ENCODE measurements at regions not wholly inside any gene's neighbourhood (a gene's known extent, or its start where the extent isn't known, plus 50 kb on each side); places are given as distances from the start of the nearest gene placed in this dataset.
A peak's percentile ranks its signal among the peaks of the same experiment; 100 is the strongest.

GRCh38 chr13:50125554-50126262 lies 110.5 kb downstream of the KCNRG start:
- Histone ChIP-seq H3K18ac (ENCODE audit: low read length) (peak overlapping the region; percentile 29), H2BK120ac (ENCODE audit: low read depth, low read length) (no peak overlapping the region), H3K23ac (ENCODE audit: low read length) (no peak overlapping the region), H3K79me1 (ENCODE audit: low read length) (no peaks in the 10 kb centered on the region), H3K27me3 (ENCODE audit: insufficient read depth, low read length, poor library complexity) (peaks cover 60% of the 10 kb centered on the region), H3K56ac (ENCODE audit: low read length) (peak overlapping the region; percentile 76), H2AK5ac (ENCODE audit: low read length) (no peak overlapping the region), H2BK15ac (replicated peaks; ENCODE audit: low read depth) (no peak overlapping the region), H4K5ac (ENCODE audit: low read length) (no peak overlapping the region), H3K4me2 (ENCODE audit: low read length) (peak overlapping the region; percentile 85), H3K79me2 (ENCODE audit: control insufficient read depth, insufficient read depth, low read length) (no peaks in the 10 kb centered on the region), H3K4me1 (ENCODE audit: control insufficient read depth, low read depth, low read length) (peaks cover 12% of the 10 kb centered on the region), H2BK5ac (ENCODE audit: low read length) (no peak overlapping the region), H3K4me3 (ENCODE audit: low read length) (peak overlapping the region; percentile 34), H4K8ac (ENCODE audit: low read depth, low read length) (no peak overlapping the region), H3K4ac (ENCODE audit: low read depth, low read length) (no peak overlapping the region), H3K27ac (ENCODE audit: low read depth, low read length) (no peak overlapping the region), H3K36me3 (ENCODE audit: control insufficient read depth, insufficient read depth, low read length) (no peaks in the 10 kb centered on the region), H3K9ac (ENCODE audit: low read length) (peak overlapping the region; percentile 41)
- no CpG with 5 or more reads among the region's 87 CpGs for WGBS (ENCODE audit: extremely low coverage, insufficient coverage, low lambda C conversion rate)
- peak; percentile 60 for DNase-seq

- peaks cover 66% of the 10 kb centered on the region for H3K27me3 ChIP-seq (ENCODE audit: insufficient read depth, low read length, poor library complexity)
- H2AK5ac ChIP-seq (ENCODE audit: low read length): no peak overlapping the region
- DNase-seq: peak; percentile 66
Measured at GRCh38 chr13:50126263-50126992, 111.2 kb downstream of the KCNRG start.

DNA sequence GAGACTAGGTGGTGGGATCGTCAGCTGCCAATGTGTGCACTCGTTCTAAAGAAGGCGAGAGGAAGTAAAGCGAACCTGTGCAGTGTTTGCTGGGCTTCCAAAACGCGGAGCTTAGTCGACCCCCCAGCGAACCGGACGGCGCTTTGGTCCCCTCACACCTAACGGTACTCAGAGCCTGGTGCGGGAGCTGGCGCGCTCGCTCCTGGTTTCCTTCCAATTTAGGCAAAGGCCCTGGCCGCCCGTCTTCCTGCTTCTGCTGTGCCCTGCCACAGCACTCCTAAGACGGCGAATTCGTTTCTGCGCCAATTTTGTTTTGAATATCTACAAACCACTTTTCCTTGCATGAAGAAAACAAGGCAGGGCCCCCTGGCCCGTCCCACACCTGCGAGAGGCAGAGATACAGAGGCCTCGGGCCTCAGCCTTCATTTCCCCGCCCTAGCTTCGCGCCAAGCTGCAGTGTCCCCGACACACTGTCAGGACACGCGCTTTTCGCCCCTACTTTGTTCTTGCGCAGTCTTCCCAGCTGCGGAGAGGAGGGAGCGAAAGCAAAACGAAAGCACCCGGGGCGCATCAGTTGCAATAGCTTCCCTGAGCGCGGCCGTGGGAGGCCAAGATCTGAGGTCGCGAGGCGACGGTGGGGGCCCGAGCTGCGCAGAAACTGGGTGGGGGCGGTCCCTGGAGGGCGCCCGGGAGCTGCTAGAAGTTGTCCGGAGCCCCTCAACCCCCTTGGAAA lies 111.9 kb downstream of the KCNRG start:
- Histone ChIP-seq H2AK5ac (ENCODE audit: low read length) (no peak overlapping the region), H3K4me1 (ENCODE audit: control insufficient read depth, low read depth, low read length) (peaks cover 7% of the 10 kb centered on the region), H3K23ac (ENCODE audit: low read length) (no peak overlapping the region), H2BK120ac (ENCODE audit: low read depth, low read length) (no peak overlapping the region), H3K79me1 (ENCODE audit: low read length) (no peaks in the 10 kb centered on the region), H3K4ac (ENCODE audit: low read depth, low read length) (no peak overlapping the region), H3K56ac (ENCODE audit: low read length) (no peak overlapping the region), H3K36me3 (ENCODE audit: control insufficient read depth, insufficient read depth, low read length) (no peaks in the 10 kb centered on the region), H2BK15ac (replicated peaks; ENCODE audit: low read depth) (no peak overlapping the region), H3K79me2 (ENCODE audit: control insufficient read depth, insufficient read depth, low read length) (no peaks in the 10 kb centered on the region), H3K27ac (ENCODE audit: low read depth, low read length) (no peak overlapping the region), H3K18ac (ENCODE audit: low read length) (no peak overlapping the region), H4K5ac (ENCODE audit: low read length) (no peak overlapping the region), H3K4me2 (ENCODE audit: low read length) (peak overlapping the region; percentile 25), H3K27me3 (ENCODE audit: insufficient read depth, low read length, poor library complexity) (peaks cover 71% of the 10 kb centered on the region), H3K9ac (ENCODE audit: low read length) (no peak overlapping the region), H2BK5ac (ENCODE audit: low read length) (no peak overlapping the region), H4K8ac (ENCODE audit: low read depth, low read length) (no peak overlapping the region), H3K4me3 (ENCODE audit: low read length) (no peak overlapping the region)
- WGBS (ENCODE audit: extremely low coverage, insufficient coverage, low lambda C conversion rate): no CpG with 5 or more reads among the region's 51 CpGs
- DNase-seq: peak; percentile 45

More at GRCh38 chr13:50126263-50126992, 111.2 kb downstream of the KCNRG start:
- Histone ChIP-seq H3K4me1 (ENCODE audit: control insufficient read depth, low read depth, low read length) (peaks cover 12% of the 10 kb centered on the region), H3K4me2 (ENCODE audit: low read length) (peak overlapping the region; percentile 83), H3K18ac (ENCODE audit: low read length) (no peak overlapping the region), H3K27ac (ENCODE audit: low read depth, low read length) (no peak overlapping the region), H3K79me2 (ENCODE audit: control insufficient read depth, insufficient read depth, low read length) (no peaks in the 10 kb centered on the region), H3K79me1 (ENCODE audit: low read length) (no peaks in the 10 kb centered on the region), H4K8ac (ENCODE audit: low read depth, low read length) (no peak overlapping the region), H3K23ac (ENCODE audit: low read length) (no peak overlapping the region), H3K9ac (ENCODE audit: low read length) (no peak overlapping the region), H3K4me3 (ENCODE audit: low read length) (peak overlapping the region; percentile 34), H3K4ac (ENCODE audit: low read depth, low read length) (no peak overlapping the region), H2BK120ac (ENCODE audit: low read depth, low read length) (no peak overlapping the region), H3K36me3 (ENCODE audit: control insufficient read depth, insufficient read depth, low read length) (no peaks in the 10 kb centered on the region), H2BK5ac (ENCODE audit: low read length) (no peak overlapping the region), H3K56ac (ENCODE audit: low read length) (peak overlapping the region; percentile 76), H2BK15ac (replicated peaks; ENCODE audit: low read depth) (no peak overlapping the region), H4K5ac (ENCODE audit: low read length) (no peak overlapping the region)
- WGBS (ENCODE audit: extremely low coverage, insufficient coverage, low lambda C conversion rate): no CpG with 5 or more reads among the region's 28 CpGs

DNA sequence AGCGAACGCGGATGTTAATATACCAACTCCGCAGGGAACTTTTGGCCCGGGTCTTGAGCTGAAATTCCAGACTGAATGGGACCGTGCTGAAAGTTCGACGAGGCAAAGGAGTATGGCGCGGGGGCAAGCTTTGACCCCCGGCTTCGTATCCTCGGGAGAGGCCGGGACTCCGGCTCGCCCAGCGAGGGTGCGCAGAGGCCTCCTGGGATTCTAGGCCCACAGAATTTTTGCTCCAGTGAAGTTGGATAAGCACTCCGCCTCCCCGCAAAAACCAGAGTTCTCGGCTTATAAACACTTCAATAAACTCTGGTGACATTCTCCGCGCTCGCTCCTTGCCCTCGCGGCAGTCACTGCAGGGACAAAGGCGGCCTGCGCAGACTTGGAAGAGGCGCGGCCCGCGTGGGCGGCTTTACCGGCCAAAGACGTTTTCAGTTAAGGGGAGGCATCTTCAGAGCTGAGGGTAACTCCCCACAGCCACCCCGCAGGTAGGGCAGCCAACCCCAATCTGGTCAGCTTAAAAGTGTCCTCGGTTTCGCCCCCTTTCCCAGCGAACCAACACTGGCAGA lies 112.6 kb downstream of the KCNRG start:
- no peak overlapping the region for H3K9ac ChIP-seq (ENCODE audit: low read length)
- no peak overlapping the region for H2AK5ac ChIP-seq (ENCODE audit: low read length)
- H3K4me2 ChIP-seq (ENCODE audit: low read length): peak overlapping the region; percentile 25
- no peak overlapping the region for H4K5ac ChIP-seq (ENCODE audit: low read length)
- peak; percentile 46 for DNase-seq
- H3K4me1 ChIP-seq (ENCODE audit: control insufficient read depth, low read depth, low read length): peaks cover 5% of the 10 kb centered on the region
- H2BK120ac ChIP-seq (ENCODE audit: low read depth, low read length): no peak overlapping the region
- H3K36me3 ChIP-seq (ENCODE audit: control insufficient read depth, insufficient read depth, low read length): no peaks in the 10 kb centered on the region
- H3K23ac ChIP-seq (ENCODE audit: low read length): no peak overlapping the region
- H3K18ac ChIP-seq (ENCODE audit: low read length): no peak overlapping the region
- no peaks in the 10 kb centered on the region for H3K79me1 ChIP-seq (ENCODE audit: low read length)
- no peak overlapping the region for H3K4me3 ChIP-seq (ENCODE audit: low read length)
- no peak overlapping the region for H3K4ac ChIP-seq (ENCODE audit: low read depth, low read length)
- H3K27me3 ChIP-seq (ENCODE audit: insufficient read depth, low read length, poor library complexity): peaks cover 73% of the 10 kb centered on the region
- no peak overlapping the region for H3K27ac ChIP-seq (ENCODE audit: low read depth, low read length)
- WGBS (ENCODE audit: extremely low coverage, insufficient coverage, low lambda C conversion rate): no CpG with 5 or more reads among the region's 39 CpGs
- no peaks in the 10 kb centered on the region for H3K79me2 ChIP-seq (ENCODE audit: control insufficient read depth, insufficient read depth, low read length)
- H3K56ac ChIP-seq (ENCODE audit: low read length): no peak overlapping the region
- no peak overlapping the region for H2BK5ac ChIP-seq (ENCODE audit: low read length)
- no peak overlapping the region for H4K8ac ChIP-seq (ENCODE audit: low read depth, low read length)
- no peak overlapping the region for H2BK15ac ChIP-seq (replicated peaks; ENCODE audit: low read depth)

DNA sequence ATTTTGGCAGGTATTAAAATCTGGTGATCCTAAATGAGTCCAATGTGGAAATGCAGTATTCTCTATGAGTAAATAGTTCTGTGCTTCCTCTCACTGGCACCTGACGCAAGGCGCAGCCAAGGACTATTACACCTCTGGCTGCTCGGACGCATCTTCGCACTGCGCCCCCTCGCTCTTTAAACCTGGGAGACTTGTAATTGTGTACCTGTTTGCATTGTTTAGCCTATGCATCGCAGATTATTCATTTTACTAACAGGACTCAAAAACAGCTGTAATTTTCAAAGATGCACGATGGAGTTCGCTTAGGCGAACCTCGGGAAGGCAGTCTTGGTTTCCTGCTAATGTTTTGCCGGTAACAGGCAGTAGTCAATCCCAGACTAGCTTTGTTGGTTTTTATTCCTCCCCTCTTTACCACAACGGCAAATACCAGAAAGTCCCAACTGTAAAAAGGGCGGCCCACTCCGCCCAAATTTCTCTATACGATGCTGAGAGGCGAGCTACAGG lies 113.2 kb downstream of the KCNRG start:
- no peak overlapping the region for H3K23ac ChIP-seq (ENCODE audit: low read length)
- no peak overlapping the region for H3K4ac ChIP-seq (ENCODE audit: low read depth, low read length)
- H3K4me2 ChIP-seq (ENCODE audit: low read length): no peak overlapping the region
- H3K27me3 ChIP-seq (ENCODE audit: insufficient read depth, low read length, poor library complexity): peaks cover 74% of the 10 kb centered on the region
- H3K36me3 ChIP-seq (ENCODE audit: control insufficient read depth, insufficient read depth, low read length): no peaks in the 10 kb centered on the region
- peak; percentile 49 for DNase-seq
- H4K5ac ChIP-seq (ENCODE audit: low read length): no peak overlapping the region
- H3K18ac ChIP-seq (ENCODE audit: low read length): no peak overlapping the region
- H3K79me2 ChIP-seq (ENCODE audit: control insufficient read depth, insufficient read depth, low read length): no peaks in the 10 kb centered on the region
- no peak overlapping the region for H2BK15ac ChIP-seq (replicated peaks; ENCODE audit: low read depth)
- H2BK5ac ChIP-seq (ENCODE audit: low read length): no peak overlapping the region
- H3K4me3 ChIP-seq (ENCODE audit: low read length): no peak overlapping the region
- no peak overlapping the region for H3K56ac ChIP-seq (ENCODE audit: low read length)
- no CpG with 5 or more reads among the region's 18 CpGs for WGBS (ENCODE audit: extremely low coverage, insufficient coverage, low lambda C conversion rate)
- no peak overlapping the region for H3K27ac ChIP-seq (ENCODE audit: low read depth, low read length)
- H2AK5ac ChIP-seq (ENCODE audit: low read length): no peak overlapping the region
- no peaks in the 10 kb centered on the region for H3K79me1 ChIP-seq (ENCODE audit: low read length)
- H2BK120ac ChIP-seq (ENCODE audit: low read depth, low read length): no peak overlapping the region
- no peak overlapping the region for H3K9ac ChIP-seq (ENCODE audit: low read length)
- H4K8ac ChIP-seq (ENCODE audit: low read depth, low read length): no peak overlapping the region
- peaks cover 4% of the 10 kb centered on the region for H3K4me1 ChIP-seq (ENCODE audit: control insufficient read depth, low read depth, low read length)
